GM21528 (cell line): ENCODE measurements at regions not wholly inside any gene's neighbourhood (a gene's known extent, or its start where the extent isn't known, plus 50 kb on each side); places are given as distances from the start of the nearest gene placed in this dataset.

Experiments used
- ATAC-seq: cut with Tn5 transposase; IDR thresholded peaks from one replicate; pipeline ENCODE4 v1.9.1; 2021; ENCODE audit warnings: mild to moderate bottlenecking, moderate library complexity; ENCODE audit not compliant: unreplicated experiment, low FRiP score

DNA sequence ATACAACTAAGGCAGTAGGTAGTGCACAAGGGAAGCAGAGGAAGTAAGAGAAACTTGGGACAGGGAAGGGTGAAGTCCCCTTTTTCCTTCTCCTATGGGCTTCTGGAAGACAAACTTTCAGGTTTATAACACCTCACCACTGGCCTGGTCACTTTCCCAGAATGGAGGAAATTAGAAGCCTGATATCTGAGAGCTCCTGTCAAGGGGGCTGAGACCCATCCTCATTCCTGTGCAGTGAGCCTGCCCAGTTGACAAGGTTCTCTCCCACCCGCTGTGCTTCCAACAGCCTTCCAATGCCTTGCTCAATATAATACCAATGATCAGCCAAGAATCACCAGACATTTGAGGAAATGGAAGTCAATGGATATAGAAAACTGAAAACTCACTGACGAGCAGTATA is 100.4 kb upstream of the YPEL5 start:
- ATAC-seq, result no peak

- no peak for ATAC-seq
Measured at GRCh38 chr2:30046979-30047378, 99.8 kb upstream of the YPEL5 start.

- ATAC-seq, result no peak
Measured at GRCh38 chr2:30048636-30049175, 98.1 kb upstream of the YPEL5 start.

GRCh38 chr2:30055548-30055947 is 91.3 kb upstream of the YPEL5 start:
- ATAC-seq, result no peak

DNA sequence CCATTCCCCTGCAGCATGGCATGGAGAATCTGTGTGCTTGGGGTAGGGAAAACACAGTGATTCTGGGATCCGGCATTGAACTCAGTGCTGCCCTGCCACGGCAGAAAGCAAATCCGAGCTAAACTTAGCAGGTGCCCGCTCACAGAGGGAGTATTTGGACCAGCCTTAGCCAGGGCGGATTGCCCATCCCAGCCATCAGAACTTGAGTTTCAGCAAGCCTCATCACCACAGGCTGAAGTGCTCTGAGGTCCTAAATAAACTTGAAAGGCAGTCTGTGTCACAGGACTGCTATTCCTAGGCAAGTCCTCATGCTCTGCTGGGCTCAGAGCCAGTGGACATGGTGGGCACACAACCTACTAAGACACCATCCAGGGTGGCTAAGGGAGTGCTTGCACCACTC is 86.2 kb upstream of the YPEL5 start:
- no peak for ATAC-seq

- no peak for ATAC-seq
Measured at GRCh38 chr2:30068067-30068466, 78.7 kb upstream of the YPEL5 start.

GRCh38 chr2:30072250-30072842 is 74.5 kb upstream of the YPEL5 start:
- no peak for ATAC-seq

- ATAC-seq, result no peak
Measured at GRCh38 chr2:30073523-30073922, 73.3 kb upstream of the YPEL5 start.

GRCh38 chr2:30074023-30074422 is 72.8 kb upstream of the YPEL5 start:
- no peak for ATAC-seq

DNA sequence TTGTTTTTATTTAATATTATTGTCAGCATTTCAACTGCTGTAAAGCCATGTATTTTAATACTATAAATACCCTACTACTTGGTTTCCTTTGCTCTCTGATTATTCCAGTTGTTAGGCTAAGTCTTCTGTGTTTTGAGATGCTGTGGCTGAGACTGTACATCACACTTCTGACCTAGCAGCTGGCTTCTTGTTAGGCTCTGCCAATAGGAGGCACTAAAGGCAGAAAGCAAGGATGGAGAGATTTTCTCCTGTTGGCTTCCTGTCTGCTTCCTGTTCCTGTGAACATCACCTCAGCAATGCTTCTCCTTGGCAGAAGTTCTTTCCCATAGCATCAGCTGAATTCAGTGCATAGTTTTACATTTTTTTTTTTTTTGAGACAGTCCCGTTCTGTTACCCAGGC is 68.3 kb upstream of the YPEL5 start:
- ATAC-seq, result no peak

- no peak for ATAC-seq
Measured at GRCh38 chr2:30084915-30085314, 61.9 kb upstream of the YPEL5 start.

DNA sequence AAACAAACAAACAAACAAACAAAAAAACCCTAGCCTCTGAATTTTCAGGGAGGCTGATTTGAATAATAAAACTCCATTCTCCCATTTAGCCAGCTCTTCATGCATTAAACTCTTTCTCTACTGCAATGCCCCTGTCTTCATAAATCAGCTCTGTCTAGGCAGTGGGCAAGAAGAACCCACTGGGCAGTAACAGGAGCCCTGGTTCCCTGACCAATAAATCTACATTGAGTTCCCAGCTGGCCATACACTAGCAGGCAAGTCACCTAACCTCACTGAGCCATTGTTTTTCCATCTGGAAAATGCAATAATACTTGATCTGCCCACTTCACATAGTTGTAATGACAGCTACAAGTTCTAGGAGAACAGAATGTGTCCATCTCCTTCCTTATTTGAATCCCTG is 57.6 kb upstream of the YPEL5 start:
- ATAC-seq, result no peak

- no peak for ATAC-seq
Measured at GRCh38 chr2:30095402-30095801, 51.4 kb upstream of the YPEL5 start.

DNA sequence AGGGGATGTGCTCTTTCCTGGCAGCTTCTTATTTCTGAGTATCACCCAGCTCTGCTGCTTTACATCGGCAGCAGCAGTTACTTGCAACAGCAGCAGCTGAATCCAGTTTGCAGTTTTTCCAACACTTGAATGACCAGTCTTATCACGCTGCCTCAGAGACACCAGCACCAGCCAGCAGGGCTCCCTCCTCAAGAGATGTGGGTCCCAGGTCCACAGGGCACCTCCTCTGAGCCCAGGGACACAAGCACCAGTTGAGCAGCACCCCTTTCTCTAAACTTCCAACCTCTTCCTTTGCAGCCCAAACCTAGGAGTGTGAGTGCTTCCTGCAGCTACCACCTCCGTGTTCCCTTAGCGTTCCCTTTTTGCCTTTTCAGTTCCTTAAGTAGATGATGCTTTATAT is 50.4 kb upstream of the YPEL5 start:
- no peak for ATAC-seq
